GM18868 (cell line): ENCODE measurements at regions not wholly inside any gene's neighbourhood (a gene's known extent, or its start where the extent isn't known, plus 50 kb on each side); places are given as distances from the start of the nearest gene placed in this dataset.

Experiments used
- ATAC-seq: cut with Tn5 transposase; IDR thresholded peaks from one replicate; pipeline ENCODE4 v1.9.1; 2021; ENCODE audit warnings: mild to moderate bottlenecking, moderate library complexity; ENCODE audit not compliant: unreplicated experiment

DNA sequence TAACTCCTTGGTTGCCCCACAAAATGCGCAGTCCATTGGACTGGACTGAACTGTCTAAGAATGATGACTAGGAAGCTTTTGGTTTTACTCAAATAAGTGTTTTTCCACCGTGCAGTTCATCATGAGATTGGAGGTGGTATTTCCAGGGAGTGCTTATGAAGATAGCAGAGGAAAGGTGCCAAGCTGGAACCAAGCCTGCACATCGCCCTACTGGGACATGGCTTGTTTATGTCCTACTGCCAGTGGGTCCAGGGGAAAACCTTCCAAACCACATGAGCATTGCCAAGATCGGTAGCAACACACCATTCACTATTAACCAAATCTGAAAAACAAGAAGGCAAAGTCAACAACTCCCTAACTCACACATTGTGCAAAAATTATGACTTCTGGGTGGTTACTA, 54.7 kb upstream of the DSCAM start:
- no peak for ATAC-seq

DNA sequence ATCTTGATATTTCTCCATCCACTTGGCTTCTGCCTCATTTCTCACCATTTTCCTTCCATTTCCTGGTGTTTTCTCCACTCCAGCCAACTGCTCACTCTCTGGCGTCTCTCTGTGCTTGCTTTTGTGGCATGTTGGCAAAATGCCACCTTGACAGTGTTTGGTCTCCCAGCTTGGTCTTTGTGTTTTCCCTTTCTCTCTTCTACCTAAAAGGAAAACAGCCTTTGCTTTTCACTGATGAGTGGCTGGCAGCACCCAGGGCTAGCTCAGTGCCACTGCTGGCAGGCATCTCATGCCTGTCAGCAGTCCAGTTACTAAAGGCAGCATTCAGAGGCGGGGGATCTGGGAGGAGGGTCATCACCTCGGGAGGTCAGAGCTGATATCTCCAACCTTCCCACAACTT, 55.3 kb upstream of the DSCAM start:
- no peak for ATAC-seq

DNA sequence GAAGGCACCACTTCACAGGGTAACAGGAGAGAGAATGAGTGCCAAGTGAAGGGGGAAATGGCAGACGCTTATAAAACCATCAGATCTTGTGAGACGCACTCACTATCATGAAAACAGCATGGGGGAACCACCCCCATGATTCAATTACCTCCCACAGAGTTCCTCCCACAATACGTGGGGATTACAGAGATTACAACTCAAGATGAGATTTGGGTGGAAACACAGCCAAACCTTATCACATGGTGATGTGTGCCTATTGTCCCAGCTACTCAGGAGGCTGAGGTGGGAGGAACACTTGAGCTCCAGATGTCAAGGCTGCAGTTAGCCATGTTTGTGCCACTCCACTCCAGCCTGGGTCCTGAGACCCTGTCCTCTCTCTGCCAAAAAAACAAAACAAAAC, 56.0 kb upstream of the DSCAM start:
- ATAC-seq, result no peak

DNA sequence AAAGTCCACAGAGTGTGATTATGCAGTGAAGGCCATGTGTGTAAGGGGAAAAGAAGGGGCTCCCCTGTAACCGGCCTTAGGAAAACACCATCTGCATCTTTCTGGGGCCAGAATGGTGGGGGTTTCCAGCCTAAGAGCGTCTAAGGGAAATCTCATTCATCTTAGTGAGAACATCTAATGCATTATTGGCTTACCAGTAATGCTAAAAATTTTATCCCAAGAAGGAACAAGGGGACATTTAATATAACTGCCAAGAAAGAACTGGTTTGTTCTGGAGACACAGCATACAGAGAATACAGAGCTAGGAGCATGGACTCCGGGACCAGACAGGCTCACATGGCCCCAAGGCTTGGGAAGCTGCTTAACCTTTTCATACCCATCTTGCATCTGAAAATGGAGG, 58.3 kb upstream of the DSCAM start:
- no peak for ATAC-seq

DNA sequence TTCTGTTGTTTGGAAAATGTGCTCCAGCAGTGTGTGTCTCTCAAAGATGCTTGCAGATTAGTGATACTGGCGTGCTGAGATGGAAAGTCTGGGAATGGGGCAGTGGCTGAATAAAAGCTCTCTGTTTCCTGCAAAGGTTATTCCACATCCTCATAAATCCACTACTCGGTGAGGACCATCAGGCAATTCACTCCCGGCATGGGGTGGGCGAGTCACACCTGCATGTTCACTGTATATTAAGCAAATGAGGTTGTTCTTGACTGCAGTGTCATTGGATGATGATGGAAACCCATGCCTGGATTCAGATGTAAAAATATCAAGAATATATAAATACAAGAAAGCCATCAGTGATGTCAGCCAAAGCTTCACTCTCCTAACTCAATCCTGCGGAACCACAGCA, 65.4 kb upstream of the DSCAM start:
- ATAC-seq, result no peak

DNA sequence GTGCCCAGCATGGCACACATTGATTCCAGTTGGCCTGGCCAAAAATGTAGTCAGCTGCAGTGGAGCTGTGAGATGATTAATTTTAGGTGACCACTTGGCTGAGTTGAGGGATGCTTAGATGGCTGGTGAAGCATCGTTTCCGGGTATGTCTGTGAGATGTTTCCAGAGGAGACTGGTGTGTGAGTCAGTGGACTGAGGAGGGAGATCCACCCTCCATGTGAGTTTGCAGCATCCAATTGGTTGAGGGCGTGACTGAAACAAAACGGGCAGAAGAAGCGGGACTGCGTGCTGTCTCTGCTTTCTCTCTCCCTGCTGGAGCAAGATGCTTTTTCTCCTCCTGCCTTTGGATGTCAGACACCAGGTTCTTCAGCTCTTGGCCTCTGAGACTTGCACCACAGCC, 68.2 kb upstream of the DSCAM start:
- ATAC-seq, result no peak

DNA sequence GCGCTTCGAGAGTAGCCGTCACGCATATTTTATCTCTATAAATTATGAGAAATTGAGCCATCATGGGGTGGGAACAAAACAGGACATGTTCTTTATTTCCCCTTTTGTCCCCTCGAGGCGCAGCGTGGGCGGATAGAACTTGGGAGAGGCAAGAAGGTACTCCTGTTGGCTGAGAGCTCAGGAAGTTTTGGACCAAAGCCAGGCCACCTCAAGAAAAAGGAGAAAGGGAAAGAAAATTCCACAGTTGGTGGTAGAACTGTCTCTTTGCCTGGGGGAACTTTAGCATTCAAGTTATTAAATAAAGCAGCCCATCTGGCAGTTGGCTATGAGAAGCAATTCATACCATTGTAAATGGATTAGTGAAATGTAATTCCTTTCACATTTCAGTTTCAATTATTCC, 76.4 kb upstream of the DSCAM start:
- ATAC-seq, result no peak

DNA sequence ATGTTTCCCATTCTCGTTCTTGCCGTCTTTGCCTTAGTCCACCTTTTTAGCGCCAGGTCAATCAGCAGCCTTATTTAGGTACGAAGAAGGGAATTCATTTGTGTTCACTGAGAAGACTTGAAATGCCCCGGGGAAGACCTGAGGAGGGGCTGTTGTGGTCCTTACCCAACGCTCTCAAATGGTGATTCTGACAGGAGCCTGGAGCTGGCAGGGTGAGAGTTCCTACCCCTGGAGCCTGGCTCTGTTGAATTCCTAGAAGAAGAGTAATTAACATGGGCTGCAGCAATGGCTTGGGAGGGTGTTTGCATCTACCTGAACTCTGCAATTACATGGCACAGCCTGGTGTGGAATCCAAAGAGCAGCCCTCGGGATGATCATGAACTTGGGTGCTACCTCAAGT, 76.9 kb upstream of the DSCAM start:
- no peak for ATAC-seq

DNA sequence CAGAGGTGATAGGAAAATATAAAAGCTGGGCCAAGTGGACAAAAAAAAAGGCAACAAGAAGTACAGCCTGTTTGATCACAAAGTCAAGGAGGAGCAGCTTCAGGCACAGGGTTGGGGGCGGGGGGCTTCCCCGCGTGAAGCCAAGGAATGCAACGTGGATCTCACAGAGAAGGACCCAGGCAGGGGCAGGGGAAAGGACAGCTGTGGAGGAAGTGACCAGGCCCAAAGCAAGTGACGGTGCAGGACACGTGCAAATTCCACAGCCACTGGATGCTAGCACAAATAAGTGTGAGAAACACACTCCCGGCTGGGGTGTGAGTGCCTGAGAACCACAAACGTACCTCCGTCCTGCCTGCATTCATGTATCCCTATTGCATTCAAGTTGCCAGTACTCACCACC, 77.7 kb upstream of the DSCAM start:
- no peak for ATAC-seq

DNA sequence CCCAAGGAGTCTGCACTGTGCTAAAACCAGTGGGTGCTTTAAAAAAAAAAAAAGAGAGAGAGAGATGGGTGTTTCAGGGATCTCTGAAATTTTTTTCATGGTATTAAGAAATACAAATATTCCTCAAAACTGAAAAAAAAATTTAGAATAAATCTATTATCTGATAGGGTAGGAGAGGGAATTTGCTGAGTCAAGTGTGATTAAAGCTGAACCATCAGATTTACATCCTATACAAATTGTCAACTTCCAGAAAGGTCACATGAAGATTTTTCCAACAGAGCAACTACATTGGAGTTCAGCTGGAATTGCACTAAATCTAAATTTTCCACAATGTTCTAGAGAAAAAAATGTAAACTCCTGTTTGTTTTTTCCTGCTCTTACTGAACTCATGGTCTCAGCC, 79.3 kb upstream of the DSCAM start:
- no peak for ATAC-seq

DNA sequence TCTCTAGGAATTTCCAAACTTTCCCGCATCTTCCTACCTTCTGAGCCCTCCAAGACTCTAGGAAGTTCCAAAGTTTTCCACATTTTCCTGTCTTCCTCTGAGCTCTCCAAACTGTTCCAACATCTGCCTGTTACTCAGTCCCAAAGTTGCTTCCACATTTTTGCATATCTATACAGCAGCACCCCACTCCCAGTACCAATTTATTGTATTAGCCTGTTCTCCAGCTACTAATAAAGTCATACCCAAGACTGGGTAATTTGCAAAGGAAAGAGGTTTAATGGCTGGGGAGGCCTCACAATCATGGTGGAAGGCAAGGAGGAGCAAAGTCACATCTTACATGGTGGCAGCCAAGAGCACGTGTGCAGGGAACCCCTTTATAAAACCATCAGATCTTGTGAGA, 82.9 kb upstream of the DSCAM start:
- ATAC-seq, result no peak

DNA sequence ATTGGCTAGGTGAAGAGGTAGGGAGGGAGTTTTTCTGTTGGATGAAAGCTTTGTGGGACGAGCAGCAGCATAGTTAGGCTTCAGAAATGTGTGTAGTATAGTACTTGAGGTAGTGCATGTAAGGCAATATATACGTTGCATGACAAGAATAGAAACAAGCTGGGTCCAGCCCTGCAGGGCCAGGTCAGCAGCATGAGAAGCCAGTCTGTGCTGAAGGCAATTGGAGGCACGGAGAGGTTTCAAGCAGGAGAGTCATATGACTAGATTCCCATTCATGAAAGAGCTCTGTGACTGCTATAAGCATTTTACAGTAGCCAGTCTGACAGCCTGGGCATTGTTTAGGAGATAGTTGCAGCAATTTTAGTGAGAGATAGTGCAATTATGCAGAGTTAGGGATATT, 84.2 kb upstream of the DSCAM start:
- no peak for ATAC-seq

DNA sequence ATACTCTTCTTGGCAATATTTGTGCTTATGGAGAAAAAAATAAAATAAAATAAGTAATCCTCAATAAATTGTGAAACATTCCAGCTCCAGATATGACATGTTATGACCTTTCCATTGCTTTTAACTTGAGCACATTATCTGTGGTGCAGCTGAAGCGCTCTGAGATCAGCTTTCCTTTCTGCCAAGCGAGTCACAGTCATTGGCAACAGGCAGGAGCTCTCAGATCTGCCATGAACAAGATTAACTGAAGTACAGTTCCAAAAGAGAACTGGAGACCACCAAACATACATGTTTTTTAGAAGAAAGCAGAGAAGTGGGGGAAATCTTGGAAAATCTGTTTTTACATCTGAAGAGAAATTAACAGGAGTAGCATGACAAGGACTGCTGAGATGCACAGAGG, 89.2 kb upstream of the DSCAM start:
- no peak for ATAC-seq

DNA sequence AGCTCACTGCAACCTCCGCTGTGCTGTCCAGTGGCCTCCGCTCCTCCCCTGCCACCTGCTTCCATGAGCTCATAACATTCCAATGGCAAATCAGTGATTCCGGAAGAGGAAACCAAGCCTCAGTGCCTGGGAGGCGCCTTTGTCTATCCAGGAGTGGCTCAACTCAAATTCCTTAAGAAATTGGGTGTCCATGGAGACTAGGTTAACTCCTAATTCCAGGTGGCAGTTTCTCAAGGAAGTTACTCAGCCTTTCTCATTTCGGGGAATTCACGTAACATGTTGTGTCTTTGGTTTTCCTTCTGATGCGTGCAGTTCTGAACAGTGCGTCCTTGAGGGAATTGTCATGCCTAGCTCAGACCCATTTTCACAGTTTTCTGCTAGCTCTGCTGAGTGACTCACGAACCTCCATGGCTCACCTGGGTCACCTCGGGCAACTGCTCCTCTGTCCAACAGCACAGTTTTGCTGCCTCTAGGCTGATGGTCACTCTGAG, 89.9 kb upstream of the DSCAM start:
- no peak for ATAC-seq

DNA sequence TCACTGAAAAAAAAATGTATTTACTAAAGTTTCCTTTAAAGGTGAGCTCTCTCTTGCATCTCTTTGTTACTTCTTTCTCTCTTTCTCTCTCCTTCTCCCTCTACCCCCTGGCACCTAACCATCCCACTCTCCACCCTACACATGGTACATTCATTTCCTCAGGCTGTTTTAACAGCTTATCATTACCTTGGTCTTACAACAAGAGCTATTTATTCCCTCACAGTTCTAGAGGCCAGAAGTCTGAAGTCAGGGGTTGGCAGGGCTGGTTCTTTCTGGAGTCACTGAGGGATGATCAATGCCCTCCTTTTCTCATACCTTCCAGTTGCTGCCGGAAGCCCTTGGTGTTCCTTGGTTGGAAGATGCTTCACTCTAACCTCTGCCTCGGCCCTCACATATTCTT, 91.1 kb upstream of the DSCAM start:
- ATAC-seq, result no peak

DNA sequence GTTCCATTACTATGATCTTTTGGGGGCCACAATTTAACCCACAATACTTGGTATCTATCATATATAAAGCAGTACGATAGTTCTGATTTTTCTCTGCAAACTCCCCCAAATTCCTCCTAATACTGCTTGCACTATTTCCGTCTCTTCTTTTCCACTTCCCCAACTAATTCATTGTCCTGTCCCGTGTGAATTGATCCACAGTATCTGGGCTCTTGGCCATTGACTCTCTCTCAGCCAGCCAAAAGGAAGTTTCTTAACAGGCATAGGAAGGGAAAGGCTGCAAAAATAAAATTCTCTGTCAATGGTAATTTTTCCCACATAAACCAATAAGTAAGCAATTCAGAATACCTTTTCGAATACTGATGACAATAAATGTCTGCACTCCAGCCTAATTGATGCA, 91.7 kb upstream of the DSCAM start:
- ATAC-seq, result no peak

DNA sequence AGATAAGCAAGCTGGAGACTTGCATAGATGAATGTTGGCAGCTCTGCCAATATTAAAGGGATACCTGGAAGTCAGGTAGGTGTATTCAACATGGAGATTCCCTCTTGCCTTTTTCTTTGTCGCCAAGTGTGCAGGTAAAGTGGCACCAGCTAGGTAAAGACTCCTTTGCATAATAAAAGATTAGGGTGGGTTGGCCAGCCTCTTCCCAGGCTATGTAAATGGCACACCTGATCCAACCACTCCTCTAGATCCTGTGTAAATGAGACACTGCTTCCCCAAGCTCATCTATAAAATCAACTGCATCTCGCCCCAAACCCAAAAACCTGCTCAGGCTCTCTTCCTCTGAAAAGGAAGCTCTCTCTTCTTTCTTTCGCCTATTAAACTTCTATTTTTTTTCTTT, 100.8 kb upstream of the DSCAM start:
- ATAC-seq, result no peak

DNA sequence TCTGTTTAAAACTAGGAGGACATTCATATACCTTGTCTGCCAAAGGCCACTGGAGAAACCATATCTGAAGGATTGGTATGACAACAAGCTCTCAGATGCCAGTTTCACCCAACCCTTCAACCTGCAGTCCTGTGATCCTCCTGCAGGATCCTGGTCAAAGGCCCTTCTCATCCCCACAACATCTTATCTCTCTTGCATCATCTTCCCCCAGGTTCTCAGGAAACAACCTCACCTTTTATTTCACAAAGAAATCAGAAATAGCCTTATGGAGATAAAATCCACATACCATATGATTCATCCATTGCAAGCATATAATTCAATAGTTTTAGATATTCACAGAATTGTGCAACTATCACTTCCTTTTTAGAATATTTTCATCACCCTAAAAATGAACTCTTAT, 104.0 kb upstream of the DSCAM start:
- no peak for ATAC-seq

DNA sequence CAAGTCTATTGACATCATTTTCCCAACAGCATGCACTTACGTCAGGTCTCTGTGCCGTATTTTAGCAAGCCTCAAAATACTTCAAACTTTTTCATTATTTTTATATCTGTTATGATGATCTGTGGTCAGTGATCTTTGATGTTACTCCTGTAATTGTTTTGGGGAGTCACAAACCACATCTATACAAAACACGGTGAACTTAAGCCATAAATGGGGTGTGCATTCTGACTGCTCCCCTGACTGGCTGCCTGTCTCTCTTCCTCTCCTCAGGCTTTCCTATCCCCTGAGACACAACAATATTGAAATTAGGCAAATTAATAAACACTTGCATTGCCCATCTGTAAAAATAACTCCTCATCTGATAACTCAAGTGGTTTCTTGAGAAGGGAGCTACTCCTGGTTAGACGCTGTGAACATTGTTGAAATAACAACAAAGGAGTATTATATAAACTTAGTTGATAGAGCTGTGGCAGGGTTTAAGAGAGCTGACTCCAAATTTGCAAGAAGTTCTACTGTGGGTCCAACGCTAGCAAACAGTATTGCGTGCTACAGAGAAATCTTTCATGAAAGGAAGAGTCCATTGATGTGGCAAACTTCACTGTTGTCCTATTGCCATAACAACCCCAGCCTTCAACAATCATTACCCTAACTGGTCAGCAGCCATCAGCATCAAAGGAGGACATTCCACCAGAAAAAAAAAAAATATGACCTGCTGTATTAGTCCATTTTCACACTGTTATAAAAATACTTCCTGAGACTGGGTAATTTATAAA, 105.8 kb upstream of the DSCAM start:
- ATAC-seq, result no peak

DNA sequence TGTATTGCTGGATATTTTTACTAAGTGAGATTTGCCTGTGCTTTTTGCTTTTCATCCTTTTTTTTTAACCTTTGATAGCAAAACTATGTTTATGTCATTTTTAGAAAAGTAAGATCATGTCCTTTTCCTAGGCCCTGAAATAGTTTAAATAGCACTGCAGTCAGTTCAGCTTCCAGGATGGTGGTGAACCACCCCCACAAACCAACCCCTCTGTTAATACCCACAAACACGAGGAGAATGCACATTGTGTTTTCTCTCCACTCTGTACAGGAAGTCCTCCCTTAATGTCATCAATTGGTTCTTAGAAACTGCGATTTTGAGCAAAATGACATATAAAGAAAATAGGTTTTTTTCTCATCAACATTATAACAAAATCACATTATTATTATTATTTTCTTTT, 117.7 kb upstream of the DSCAM start:
- no peak for ATAC-seq

DNA sequence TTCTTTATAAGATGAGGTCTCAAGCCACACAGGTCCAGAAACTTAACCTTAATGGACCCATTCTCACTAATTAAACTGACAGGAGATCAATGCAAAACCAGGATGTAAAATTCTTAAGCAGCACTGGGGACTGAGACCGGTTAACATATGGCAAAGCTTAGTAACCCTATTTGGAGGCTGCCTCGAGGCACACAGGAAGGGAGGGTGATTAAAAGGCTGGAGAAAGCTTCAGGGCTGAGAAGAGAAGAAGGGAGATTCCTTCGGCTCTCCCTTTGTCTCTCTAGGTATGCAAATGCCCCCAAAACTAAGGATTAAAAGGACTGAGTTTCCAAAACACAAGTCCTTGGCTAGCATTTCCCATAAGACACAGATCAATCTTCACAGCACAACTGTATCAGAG, 120.8 kb upstream of the DSCAM start:
- ATAC-seq, result no peak

DNA sequence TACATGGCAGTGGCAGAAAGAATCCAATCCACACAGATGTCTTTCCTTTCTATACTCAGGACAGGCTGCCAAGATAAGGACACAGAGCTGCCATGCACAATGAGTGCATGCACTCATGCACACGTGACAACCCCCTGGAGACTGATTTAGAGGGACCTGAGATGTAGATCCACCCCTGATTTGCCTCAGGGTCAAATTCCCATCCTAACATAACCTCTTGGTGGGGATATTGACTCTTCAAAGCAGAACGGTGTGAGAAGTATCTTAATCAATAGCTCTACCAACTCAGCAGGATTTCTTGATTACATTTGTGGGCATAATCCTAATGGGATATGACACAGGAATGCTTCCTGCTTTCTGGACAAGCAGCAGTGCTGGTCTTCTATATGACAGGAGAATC, 125.2 kb upstream of the DSCAM start:
- no peak for ATAC-seq
